ENCODE measurements at regions not wholly inside any gene's neighbourhood (a gene's known extent, or its start where the extent isn't known, plus 50 kb on each side); places are given as distances from the start of the nearest gene placed in this dataset.

DNA sequence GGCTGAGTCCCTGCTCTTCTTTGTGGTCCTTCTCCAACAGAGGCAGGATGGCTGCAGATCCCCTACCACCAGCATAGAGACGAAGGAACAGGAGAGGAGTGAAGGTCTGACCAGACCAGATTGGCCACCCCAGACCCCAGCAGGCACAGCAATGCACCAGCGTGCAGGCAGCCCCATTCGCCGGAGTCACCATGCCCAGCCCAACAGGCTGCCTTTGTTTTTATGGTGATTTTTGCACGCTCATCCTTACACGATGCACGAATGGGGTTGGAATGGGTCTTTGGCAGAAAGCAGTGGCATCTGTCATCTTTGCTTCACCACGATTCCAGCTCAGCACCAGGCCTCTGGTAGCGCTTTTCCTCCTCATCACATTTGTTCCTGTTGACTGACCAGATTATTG is 427.6 kb downstream of the INHBA start:
- no peak overlapping the region for H3K27ac Mint-ChIP-seq
- peaks cover 4% of the 10 kb centered on the region for H3K27me3 Mint-ChIP-seq (ENCODE audit: insufficient read depth, low read depth, poor library complexity)
- no peaks in the 10 kb centered on the region for H3K27me3 ChIP-seq (ENCODE audit: insufficient read depth)
- H3K9me3 Mint-ChIP-seq, result no peaks in the 10 kb centered on the region
- ATAC-seq, result no peak
- H3F3A ChIP-seq (replicated peaks; ENCODE audit: low read depth), result no peaks in the 10 kb centered on the region
- no peaks in the 10 kb centered on the region for H3K79me2 ChIP-seq (replicated peaks; ENCODE audit: insufficient read depth)
- TF ChIP-seq ZNF331 (CRISPR knock-in tag; IDR thresholded peaks at IDR 0.05; ENCODE audit: low read depth), result no peak
- TF ChIP-seq, protein P1, sequence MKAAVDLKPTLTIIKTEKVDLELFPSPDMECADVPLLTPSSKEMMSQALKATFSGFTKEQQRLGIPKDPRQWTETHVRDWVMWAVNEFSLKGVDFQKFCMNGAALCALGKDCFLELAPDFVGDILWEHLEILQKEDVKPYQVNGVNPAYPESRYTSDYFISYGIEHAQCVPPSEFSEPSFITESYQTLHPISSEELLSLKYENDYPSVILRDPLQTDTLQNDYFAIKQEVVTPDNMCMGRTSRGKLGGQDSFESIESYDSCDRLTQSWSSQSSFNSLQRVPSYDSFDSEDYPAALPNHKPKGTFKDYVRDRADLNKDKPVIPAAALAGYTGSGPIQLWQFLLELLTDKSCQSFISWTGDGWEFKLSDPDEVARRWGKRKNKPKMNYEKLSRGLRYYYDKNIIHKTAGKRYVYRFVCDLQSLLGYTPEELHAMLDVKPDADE (IDR thresholded peaks at IDR 0.05), result no peak
- TF ChIP-seq STAT1 (IDR thresholded peaks at IDR 0.05; ENCODE audit: unreplicated experiment), result no peak
- TF ChIP-seq, protein P2, sequence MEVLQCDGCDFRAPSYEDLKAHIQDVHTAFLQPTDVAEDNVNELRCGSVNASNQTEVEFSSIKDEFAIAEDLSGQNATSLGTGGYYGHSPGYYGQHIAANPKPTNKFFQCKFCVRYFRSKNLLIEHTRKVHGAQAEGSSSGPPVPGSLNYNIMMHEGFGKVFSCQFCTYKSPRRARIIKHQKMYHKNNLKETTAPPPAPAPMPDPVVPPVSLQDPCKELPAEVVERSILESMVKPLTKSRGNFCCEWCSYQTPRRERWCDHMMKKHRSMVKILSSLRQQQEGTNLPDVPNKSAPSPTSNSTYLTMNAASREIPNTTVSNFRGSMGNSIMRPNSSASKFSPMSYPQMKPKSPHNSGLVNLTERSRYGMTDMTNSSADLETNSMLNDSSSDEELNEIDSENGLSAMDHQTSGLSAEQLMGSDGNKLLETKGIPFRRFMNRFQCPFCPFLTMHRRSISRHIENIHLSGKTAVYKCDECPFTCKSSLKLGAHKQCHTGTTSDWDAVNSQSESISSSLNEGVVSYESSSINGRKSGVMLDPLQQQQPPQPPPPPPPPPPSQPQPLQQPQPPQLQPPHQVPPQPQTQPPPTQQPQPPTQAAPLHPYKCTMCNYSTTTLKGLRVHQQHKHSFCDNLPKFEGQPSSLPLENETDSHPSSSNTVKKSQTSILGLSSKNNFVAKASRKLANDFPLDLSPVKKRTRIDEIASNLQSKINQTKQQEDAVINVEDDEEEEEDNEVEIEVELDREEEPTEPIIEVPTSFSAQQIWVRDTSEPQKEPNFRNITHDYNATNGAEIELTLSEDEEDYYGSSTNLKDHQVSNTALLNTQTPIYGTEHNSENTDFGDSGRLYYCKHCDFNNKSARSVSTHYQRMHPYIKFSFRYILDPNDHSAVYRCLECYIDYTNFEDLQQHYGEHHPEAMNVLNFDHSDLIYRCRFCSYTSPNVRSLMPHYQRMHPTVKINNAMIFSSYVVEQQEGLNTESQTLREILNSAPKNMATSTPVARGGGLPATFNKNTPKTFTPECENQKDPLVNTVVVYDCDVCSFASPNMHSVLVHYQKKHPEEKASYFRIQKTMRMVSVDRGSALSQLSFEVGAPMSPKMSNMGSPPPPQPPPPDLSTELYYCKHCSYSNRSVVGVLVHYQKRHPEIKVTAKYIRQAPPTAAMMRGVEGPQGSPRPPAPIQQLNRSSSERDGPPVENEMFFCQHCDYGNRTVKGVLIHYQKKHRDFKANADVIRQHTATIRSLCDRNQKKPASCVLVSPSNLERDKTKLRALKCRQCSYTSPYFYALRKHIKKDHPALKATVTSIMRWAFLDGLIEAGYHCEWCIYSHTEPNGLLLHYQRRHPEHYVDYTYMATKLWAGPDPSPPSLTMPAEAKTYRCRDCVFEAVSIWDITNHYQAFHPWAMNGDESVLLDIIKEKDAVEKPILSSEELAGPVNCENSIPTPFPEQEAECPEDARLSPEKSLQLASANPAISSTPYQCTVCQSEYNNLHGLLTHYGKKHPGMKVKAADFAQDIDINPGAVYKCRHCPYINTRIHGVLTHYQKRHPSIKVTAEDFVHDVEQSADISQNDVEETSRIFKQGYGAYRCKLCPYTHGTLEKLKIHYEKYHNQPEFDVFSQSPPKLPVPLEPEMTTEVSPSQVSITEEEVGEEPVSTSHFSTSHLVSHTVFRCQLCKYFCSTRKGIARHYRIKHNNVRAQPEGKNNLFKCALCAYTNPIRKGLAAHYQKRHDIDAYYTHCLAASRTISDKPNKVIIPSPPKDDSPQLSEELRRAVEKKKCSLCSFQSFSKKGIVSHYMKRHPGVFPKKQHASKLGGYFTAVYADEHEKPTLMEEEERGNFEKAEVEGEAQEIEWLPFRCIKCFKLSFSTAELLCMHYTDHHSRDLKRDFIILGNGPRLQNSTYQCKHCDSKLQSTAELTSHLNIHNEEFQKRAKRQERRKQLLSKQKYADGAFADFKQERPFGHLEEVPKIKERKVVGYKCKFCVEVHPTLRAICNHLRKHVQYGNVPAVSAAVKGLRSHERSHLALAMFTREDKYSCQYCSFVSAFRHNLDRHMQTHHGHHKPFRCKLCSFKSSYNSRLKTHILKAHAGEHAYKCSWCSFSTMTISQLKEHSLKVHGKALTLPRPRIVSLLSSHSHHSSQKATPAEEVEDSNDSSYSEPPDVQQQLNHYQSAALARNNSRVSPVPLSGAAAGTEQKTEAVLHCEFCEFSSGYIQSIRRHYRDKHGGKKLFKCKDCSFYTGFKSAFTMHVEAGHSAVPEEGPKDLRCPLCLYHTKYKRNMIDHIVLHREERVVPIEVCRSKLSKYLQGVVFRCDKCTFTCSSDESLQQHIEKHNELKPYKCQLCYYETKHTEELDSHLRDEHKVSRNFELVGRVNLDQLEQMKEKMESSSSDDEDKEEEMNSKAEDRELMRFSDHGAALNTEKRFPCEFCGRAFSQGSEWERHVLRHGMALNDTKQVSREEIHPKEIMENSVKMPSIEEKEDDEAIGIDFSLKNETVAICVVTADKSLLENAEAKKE (CRISPR knock-in tag; IDR thresholded peaks at IDR 0.05), result no peak
- no peak for TF ChIP-seq EZH2 (IDR thresholded peaks at IDR 0.05; ENCODE audit: low read depth, unreplicated experiment)
- TF ChIP-seq, protein P3, sequence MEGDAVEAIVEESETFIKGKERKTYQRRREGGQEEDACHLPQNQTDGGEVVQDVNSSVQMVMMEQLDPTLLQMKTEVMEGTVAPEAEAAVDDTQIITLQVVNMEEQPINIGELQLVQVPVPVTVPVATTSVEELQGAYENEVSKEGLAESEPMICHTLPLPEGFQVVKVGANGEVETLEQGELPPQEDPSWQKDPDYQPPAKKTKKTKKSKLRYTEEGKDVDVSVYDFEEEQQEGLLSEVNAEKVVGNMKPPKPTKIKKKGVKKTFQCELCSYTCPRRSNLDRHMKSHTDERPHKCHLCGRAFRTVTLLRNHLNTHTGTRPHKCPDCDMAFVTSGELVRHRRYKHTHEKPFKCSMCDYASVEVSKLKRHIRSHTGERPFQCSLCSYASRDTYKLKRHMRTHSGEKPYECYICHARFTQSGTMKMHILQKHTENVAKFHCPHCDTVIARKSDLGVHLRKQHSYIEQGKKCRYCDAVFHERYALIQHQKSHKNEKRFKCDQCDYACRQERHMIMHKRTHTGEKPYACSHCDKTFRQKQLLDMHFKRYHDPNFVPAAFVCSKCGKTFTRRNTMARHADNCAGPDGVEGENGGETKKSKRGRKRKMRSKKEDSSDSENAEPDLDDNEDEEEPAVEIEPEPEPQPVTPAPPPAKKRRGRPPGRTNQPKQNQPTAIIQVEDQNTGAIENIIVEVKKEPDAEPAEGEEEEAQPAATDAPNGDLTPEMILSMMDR (conservative IDR thresholded peaks at IDR 0.05; ENCODE audit: low read depth in 2 of 2), result no peak
- TF ChIP-seq JUNB (IDR thresholded peaks at IDR 0.05; ENCODE audit: unreplicated experiment), result no peak
- TF ChIP-seq ZNF114 (CRISPR knock-in tag; IDR thresholded peaks at IDR 0.05), result no peak
- TF ChIP-seq EZH2phosphoT487 (IDR thresholded peaks at IDR 0.05; ENCODE audit: unreplicated experiment), result no peak
- TF ChIP-seq NANOG (IDR thresholded peaks at IDR 0.05; ENCODE audit: borderline replicate concordance), result no peak
- no peak for TF ChIP-seq POLR2AphosphoS5 (IDR thresholded peaks at IDR 0.05; ENCODE audit: low read depth)
- TF ChIP-seq, protein P4, sequence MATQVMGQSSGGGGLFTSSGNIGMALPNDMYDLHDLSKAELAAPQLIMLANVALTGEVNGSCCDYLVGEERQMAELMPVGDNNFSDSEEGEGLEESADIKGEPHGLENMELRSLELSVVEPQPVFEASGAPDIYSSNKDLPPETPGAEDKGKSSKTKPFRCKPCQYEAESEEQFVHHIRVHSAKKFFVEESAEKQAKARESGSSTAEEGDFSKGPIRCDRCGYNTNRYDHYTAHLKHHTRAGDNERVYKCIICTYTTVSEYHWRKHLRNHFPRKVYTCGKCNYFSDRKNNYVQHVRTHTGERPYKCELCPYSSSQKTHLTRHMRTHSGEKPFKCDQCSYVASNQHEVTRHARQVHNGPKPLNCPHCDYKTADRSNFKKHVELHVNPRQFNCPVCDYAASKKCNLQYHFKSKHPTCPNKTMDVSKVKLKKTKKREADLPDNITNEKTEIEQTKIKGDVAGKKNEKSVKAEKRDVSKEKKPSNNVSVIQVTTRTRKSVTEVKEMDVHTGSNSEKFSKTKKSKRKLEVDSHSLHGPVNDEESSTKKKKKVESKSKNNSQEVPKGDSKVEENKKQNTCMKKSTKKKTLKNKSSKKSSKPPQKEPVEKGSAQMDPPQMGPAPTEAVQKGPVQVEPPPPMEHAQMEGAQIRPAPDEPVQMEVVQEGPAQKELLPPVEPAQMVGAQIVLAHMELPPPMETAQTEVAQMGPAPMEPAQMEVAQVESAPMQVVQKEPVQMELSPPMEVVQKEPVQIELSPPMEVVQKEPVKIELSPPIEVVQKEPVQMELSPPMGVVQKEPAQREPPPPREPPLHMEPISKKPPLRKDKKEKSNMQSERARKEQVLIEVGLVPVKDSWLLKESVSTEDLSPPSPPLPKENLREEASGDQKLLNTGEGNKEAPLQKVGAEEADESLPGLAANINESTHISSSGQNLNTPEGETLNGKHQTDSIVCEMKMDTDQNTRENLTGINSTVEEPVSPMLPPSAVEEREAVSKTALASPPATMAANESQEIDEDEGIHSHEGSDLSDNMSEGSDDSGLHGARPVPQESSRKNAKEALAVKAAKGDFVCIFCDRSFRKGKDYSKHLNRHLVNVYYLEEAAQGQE (IDR thresholded peaks at IDR 0.05; ENCODE audit: unreplicated experiment), result no peak
- TF ChIP-seq CREB1 (CRISPR knock-in tag; IDR thresholded peaks at IDR 0.05; ENCODE audit: low read depth), result no peak
- no peaks in the 10 kb centered on the region for H3K9me2 ChIP-seq (ENCODE audit: insufficient read depth)
- no peaks in the 10 kb centered on the region for H3K4me1 ChIP-seq (ENCODE audit: insufficient read depth)
- no peak overlapping the region for H2AFZ ChIP-seq
- H4K20me1 ChIP-seq (replicated peaks; ENCODE audit: insufficient read depth), result no peaks in the 10 kb centered on the region
- no peak for DNase-seq (ENCODE audit: low spot score)
- H3K4me2 ChIP-seq, result no peak overlapping the region
- H3K4me3 ChIP-seq, result no peak overlapping the region
- H3K36me3 Mint-ChIP-seq (ENCODE audit: low read depth), result no peaks in the 10 kb centered on the region
- no peaks in the 10 kb centered on the region for H3K4me1 Mint-ChIP-seq
- H3K27ac ChIP-seq (ENCODE audit: low read depth), result no peak overlapping the region
- H3K4me3 Mint-ChIP-seq, result no peak overlapping the region
- no peaks in the 10 kb centered on the region for H3K36me3 ChIP-seq (ENCODE audit: insufficient read depth)

Data from GM23338 (cell line).